Endothelial cell of umbilical vein (primary cell): ENCODE measurements at regions not wholly inside any gene's neighbourhood (a gene's known extent, or its start where the extent isn't known, plus 50 kb on each side); places are given as distances from the start of the nearest gene placed in this dataset.

Experiments
- BruUV-seq: library from RNA; stranded (reverse); fragments of 400-500 nt; replicated peaks from 2 replicates; lab custom pipeline; 2021; lab: Mats Ljungman, UMichigan
- CTCF ChIA-PET: fragments of 300-600, 350-600 bp; sonication (Branson Sonifier 250); formaldehyde crosslinking; loops from one replicate; lab custom pipeline; 2021; ENCODE audit warnings: antibody characterized with exemption, inconsistent platforms; lab: Charles Lee
- POLR2A ChIA-PET: fragments of 300-600, 350-600 bp; sonication (Branson Sonifier 250); formaldehyde crosslinking; loops from one replicate; lab custom pipeline; 2021; ENCODE audit warnings: antibody characterized with exemption, inconsistent platforms; lab: Charles Lee
- DNase-seq: peaks from one replicate; pipeline ENCODE4 v3.0.0-alpha.2; 2011; ENCODE audit warnings: low read depth, low spot score
- FAIRE-seq: peaks from 2 replicates; lab custom pipeline; 2011; peaks lifted over from hg19 to GRCh38; lab: Jason Lieb, UNC
- H2AFZ ChIP-seq: 2 replicates; pipeline ENCODE4 v1.6.0; 2012; ENCODE audit warnings: low read depth, low read length, control low read depth, inconsistent platforms
- H3K27ac ChIP-seq: 2 replicates; pipeline ENCODE4 v1.5.1; 2011; ENCODE audit warnings: low read depth, mild to moderate bottlenecking, control low read depth, low read length, moderate library complexity; ENCODE audit not compliant: insufficient read depth
- H3K27me3 ChIP-seq, 2 experiments: 2 replicates each; pipeline versions ENCODE4 v1.6.0 to v1.6.1; 2011; ENCODE audit warnings: low read length in 2 of 2, mixed read lengths in 1 of 2; ENCODE audit not compliant: control insufficient read depth in 2 of 2, insufficient read depth in 2 of 2
- H3K36me3 ChIP-seq, 2 experiments: 2 replicates in 1 of 2; 3 replicates in 1 of 2; pipeline ENCODE4 v1.5.1; 2011; ENCODE audit warnings: low read length in 2 of 2, mild to moderate bottlenecking in 1 of 2, moderate library complexity in 1 of 2; ENCODE audit not compliant: control insufficient read depth in 2 of 2, insufficient read depth in 2 of 2; ENCODE audit errors: extremely low read depth in 1 of 2
- H3K4me1 ChIP-seq: 3 replicates; pipeline ENCODE4 v1.5.1; 2011; ENCODE audit warnings: mild to moderate bottlenecking, low read length; ENCODE audit not compliant: control insufficient read depth, insufficient read depth; ENCODE audit errors: extremely low read depth
- H3K4me2 ChIP-seq: 2 replicates; pipeline ENCODE4 v1.6.1; 2011; ENCODE audit warnings: low read length, control low read depth, mixed read lengths; ENCODE audit not compliant: insufficient read depth
- H3K4me3 ChIP-seq, 3 experiments: fragments of 200-600 bp in 1 of 3; sonication (generic), shearing (Covaris generic) in 1 of 3; replicated peaks in 1 of 3; 2 replicates each; pipeline ENCODE4 v1.5.1; 2011 to 2016; ENCODE audit warnings: control low read depth in 3 of 3, low read length in 3 of 3, mild to moderate bottlenecking in 2 of 3, inconsistent platforms in 1 of 3, low read depth in 1 of 3, moderate library complexity in 1 of 3; ENCODE audit not compliant: insufficient read depth in 1 of 3
- H3K79me2 ChIP-seq: 2 replicates; pipeline ENCODE4 v1.6.0; 2012; ENCODE audit warnings: low read length, inconsistent platforms; ENCODE audit not compliant: control insufficient read depth, insufficient read depth
- H3K9ac ChIP-seq: replicated peaks from 2 replicates; pipeline ENCODE3; 2011; ENCODE audit warnings: low read length, control low read depth; ENCODE audit not compliant: insufficient read depth; ENCODE audit errors: extremely low read depth
- H3K9me1 ChIP-seq: replicated peaks from 3 replicates; pipeline ENCODE4 v1.6.0; 2011; ENCODE audit warnings: mild to moderate bottlenecking, low read length; ENCODE audit not compliant: control insufficient read depth, insufficient read depth; ENCODE audit errors: extremely low read depth
- H3K9me3 ChIP-seq: replicated peaks from 2 replicates; pipeline ENCODE4 v1.5.1; 2012; ENCODE audit warnings: low read length, inconsistent platforms; ENCODE audit not compliant: control insufficient read depth, insufficient read depth
- H4K20me1 ChIP-seq: replicated peaks from 2 replicates; pipeline ENCODE3; 2011; ENCODE audit warnings: mild to moderate bottlenecking, low read length; ENCODE audit not compliant: control insufficient read depth, insufficient read depth; ENCODE audit errors: extremely low read depth
- CTCF ChIP-seq, 2 donors: IDR thresholded peaks; 1 replicate in 1 of 2; 2 replicates in 1 of 2; pipeline ENCODE4 v1.5.1; 2011; ENCODE audit warnings: low read length in 2 of 2, mild to moderate bottlenecking in 2 of 2, moderate library complexity in 2 of 2, control low read depth in 1 of 2, inconsistent platforms in 1 of 2, low read depth in 1 of 2; ENCODE audit not compliant: insufficient read depth in 1 of 2; ENCODE audit errors: extremely low read depth in 1 of 2
- EZH2 ChIP-seq: IDR thresholded peaks from 2 replicates; pipeline ENCODE4 v1.6.1; 2012; ENCODE audit warnings: borderline replicate concordance, low read depth, mild to moderate bottlenecking, moderate library complexity, low read length, inconsistent platforms; ENCODE audit not compliant: severe bottlenecking
- FOS ChIP-seq: IDR thresholded peaks from 2 replicates; pipeline ENCODE4 v1.6.1; 2011; ENCODE audit warnings: mild to moderate bottlenecking, low read length, moderate library complexity, borderline replicate concordance; ENCODE audit not compliant: insufficient read depth
- GATA2 ChIP-seq: IDR thresholded peaks from 2 replicates; pipeline ENCODE4 v1.7.0; 2011; ENCODE audit warnings: low read depth, mild to moderate bottlenecking, moderate library complexity, mixed read lengths, low read length; ENCODE audit not compliant: insufficient read length, insufficient read depth
- JUN ChIP-seq: IDR thresholded peaks from 2 replicates; pipeline ENCODE4 v1.6.1; 2011; ENCODE audit warnings: borderline replicate concordance, low read depth; ENCODE audit not compliant: insufficient read length, insufficient read depth
- MAX ChIP-seq: IDR thresholded peaks from 2 replicates; pipeline ENCODE4 v1.6.1; 2011; ENCODE audit not compliant: insufficient read depth, insufficient read length
- MYC ChIP-seq: IDR thresholded peaks from one replicate; pipeline ENCODE4 v1.6.1; 2011; ENCODE audit warnings: mild to moderate bottlenecking, low read depth, low read length
- POLR2A ChIP-seq: IDR thresholded peaks from 2 replicates; pipeline ENCODE4 v1.6.1; 2012; ENCODE audit warnings: low read depth, mild to moderate bottlenecking, control low read depth, low read length
- POLR2AphosphoS5 ChIP-seq: IDR thresholded peaks from 2 replicates; pipeline ENCODE4 v1.6.1; 2012; ENCODE audit warnings: low read depth, mild to moderate bottlenecking, control low read depth, low read length, moderate library complexity; ENCODE audit not compliant: insufficient read depth
- dilution Hi-C: fragments of 300-500 bp; cut with MboI; formaldehyde crosslinking; loops from one replicate; pipeline ENCODE4 v1.15.0; 2019; ENCODE audit warnings: low sequenced_read_pairs; ENCODE audit not compliant: extremely low pct_ligation_motif_present
- intact Hi-C: fragments of 100-400 bp; cut with micrococcal nuclease; formaldehyde crosslinking; loops from one replicate; pipeline ENCODE4 v1.10.0; 2022

- Histone ChIP-seq H3K79me2 (no peaks in the 10 kb centered on the region), H3K4me2 (no peak overlapping the region), H3K9me3 (no peaks in the 10 kb centered on the region), H3K9ac (no peak overlapping the region), H3K36me3 (no peaks in the 10 kb centered on the region), H3K9me1 (no peaks in the 10 kb centered on the region), H3K4me1 (peaks cover 6% of the 10 kb centered on the region), H4K20me1 (no peaks in the 10 kb centered on the region), H2AFZ (no peak overlapping the region), H3K4me3 (no peak overlapping the region), H3K27me3 (no peaks in the 10 kb centered on the region), H3K27ac (no peak overlapping the region)
- CTCF ChIA-PET = no interaction called here
- no peak for TF ChIP-seq JUN
- dilution Hi-C loops = no loop called here
- POLR2A ChIA-PET = no interaction called here
- FAIRE-seq (no peak), DNase-seq (no peak)
- intact Hi-C loops = no loop called here
- BruUV-seq = no TSS peak
These were observed 320.3 kb upstream of the ZNF32 start for GRCh38 chr10:43968961-43969360.

- intact Hi-C loops = no loop called here
- CTCF ChIA-PET = no interaction called here
- Histone ChIP-seq H3K4me3 (no peak overlapping the region), H4K20me1 (no peaks in the 10 kb centered on the region), H3K79me2 (no peaks in the 10 kb centered on the region), H3K36me3 (no peaks in the 10 kb centered on the region), H3K27me3 (no peaks in the 10 kb centered on the region), H3K27ac (no peak overlapping the region), H3K9me3 (no peaks in the 10 kb centered on the region), H3K9me1 (no peaks in the 10 kb centered on the region), H3K9ac (no peak overlapping the region), H2AFZ (no peak overlapping the region), H3K4me2 (no peak overlapping the region), H3K4me1 (peaks cover 6% of the 10 kb centered on the region)
- BruUV-seq = no TSS peak
- dilution Hi-C loops = no loop called here
- FAIRE-seq = no peak
- no peak for DNase-seq
- POLR2A ChIA-PET = no interaction called here
- TF ChIP-seq GATA2 = no peak
- no peak for TF ChIP-seq CTCF (IDR thresholded peaks at IDR 0.05; ENCODE audit: extremely low read depth in 1 of 2, insufficient read depth in 1 of 2, low read depth in 1 of 2, low read length in 2 of 2)
- TF ChIP-seq JUN = no peak
- no peak for TF ChIP-seq FOS
- TF ChIP-seq POLR2A = no peak
- no peak for TF ChIP-seq MYC
- no peak for TF ChIP-seq POLR2AphosphoS5
- TF ChIP-seq EZH2 = no peak
- no peak for TF ChIP-seq MAX
These were observed 319.4 kb upstream of the ZNF32 start for GRCh38 chr10:43968076-43968475.
